ENCODE measurements at regions not wholly inside any gene's neighbourhood (a gene's known extent, or its start where the extent isn't known, plus 50 kb on each side); places are given as distances from the start of the nearest gene placed in this dataset.

DNA sequence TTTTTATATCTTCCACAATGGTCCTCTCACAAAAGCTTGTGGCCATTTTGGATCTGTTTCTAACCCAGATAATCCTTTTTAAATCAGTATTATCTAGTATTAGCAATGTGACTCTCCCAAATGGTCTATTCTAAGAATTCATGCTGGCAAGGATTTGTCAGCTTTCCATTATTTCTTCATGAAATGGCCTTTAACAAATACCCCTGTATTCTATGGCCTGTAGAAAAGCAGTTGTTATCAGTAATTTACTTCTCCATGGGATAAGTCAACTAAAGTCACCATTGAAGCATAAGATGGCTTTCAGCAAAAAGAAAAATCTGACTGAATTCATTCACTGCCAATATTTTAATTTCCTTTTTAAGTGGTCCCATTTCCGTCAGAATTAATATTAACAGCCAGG lies 346.4 kb upstream of the FAM174A start:
- Histone ChIP-seq H3K9ac (ENCODE audit: low read depth in 2 of 2, low read length in 2 of 2) (no peak overlapping the region), H3K36me3 (no peaks in the 10 kb centered on the region), H3K9me3 (no peaks in the 10 kb centered on the region), H3K4me1 (no peaks in the 10 kb centered on the region), H3K27me3 (no peaks in the 10 kb centered on the region), H3K4me3 (no peak overlapping the region), H3K27ac (no peak overlapping the region)
- DNase-seq, result no peak
- intact Hi-C loops (cut with DNase I), result no loop called here
- TF ChIP-seq, protein P1, sequence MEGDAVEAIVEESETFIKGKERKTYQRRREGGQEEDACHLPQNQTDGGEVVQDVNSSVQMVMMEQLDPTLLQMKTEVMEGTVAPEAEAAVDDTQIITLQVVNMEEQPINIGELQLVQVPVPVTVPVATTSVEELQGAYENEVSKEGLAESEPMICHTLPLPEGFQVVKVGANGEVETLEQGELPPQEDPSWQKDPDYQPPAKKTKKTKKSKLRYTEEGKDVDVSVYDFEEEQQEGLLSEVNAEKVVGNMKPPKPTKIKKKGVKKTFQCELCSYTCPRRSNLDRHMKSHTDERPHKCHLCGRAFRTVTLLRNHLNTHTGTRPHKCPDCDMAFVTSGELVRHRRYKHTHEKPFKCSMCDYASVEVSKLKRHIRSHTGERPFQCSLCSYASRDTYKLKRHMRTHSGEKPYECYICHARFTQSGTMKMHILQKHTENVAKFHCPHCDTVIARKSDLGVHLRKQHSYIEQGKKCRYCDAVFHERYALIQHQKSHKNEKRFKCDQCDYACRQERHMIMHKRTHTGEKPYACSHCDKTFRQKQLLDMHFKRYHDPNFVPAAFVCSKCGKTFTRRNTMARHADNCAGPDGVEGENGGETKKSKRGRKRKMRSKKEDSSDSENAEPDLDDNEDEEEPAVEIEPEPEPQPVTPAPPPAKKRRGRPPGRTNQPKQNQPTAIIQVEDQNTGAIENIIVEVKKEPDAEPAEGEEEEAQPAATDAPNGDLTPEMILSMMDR (IDR thresholded peaks at IDR 0.05), result no peak

DNA sequence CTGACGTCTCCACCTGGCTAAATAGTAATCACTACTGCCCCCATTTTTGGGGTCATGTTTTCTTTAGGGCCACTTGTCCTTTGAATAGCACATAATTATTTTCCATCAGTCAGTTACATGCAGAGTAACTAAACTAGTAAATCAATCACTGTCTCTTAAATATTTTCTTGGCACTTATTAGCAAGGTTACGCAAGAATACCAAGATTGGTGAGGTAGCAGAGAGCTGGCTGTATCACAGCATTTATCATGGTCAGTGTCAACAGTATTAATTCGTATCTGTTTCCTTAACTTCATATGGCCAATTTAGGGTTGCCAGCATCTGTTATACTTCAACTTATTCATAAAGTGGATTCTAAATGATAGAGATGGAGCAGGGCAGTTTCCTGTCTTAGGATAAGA lies 346.8 kb upstream of the FAM174A start:
- DNase-seq, result no peak
- Histone ChIP-seq H3K4me3 (no peak overlapping the region), H3K27ac (no peak overlapping the region), H3K36me3 (no peaks in the 10 kb centered on the region), H3K4me1 (no peaks in the 10 kb centered on the region), H3K9ac (ENCODE audit: low read depth in 2 of 2, low read length in 2 of 2) (no peak overlapping the region), H3K9me3 (no peaks in the 10 kb centered on the region), H3K27me3 (no peaks in the 10 kb centered on the region)
- TF ChIP-seq, protein P1 (IDR thresholded peaks at IDR 0.05), result no peak
- intact Hi-C loops (cut with DNase I), result no loop called here

DNA sequence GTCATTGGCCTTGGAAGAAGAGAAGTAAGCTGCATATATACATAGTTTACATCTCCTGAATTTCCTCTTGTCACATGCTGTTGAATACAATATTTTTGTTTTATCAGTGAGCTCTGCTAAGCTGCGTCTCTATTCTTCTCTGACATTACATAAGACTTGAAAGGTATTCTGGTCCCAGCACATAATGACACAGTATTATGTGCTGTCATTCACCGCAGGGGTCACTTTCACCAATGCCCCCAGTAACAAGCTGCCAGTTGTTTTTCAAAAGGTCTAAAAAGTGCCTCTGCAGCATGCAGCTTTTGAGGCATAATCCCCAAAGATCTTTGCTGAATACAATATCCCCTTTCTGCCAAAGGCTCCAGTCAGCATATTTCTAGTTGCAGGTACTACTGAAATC lies 349.0 kb upstream of the FAM174A start:
- Histone ChIP-seq H3K36me3 (no peaks in the 10 kb centered on the region), H3K9ac (ENCODE audit: low read depth in 2 of 2, low read length in 2 of 2) (no peak overlapping the region), H3K4me3 (no peak overlapping the region), H3K27ac (no peak overlapping the region), H3K9me3 (no peaks in the 10 kb centered on the region), H3K4me1 (no peaks in the 10 kb centered on the region), H3K27me3 (no peaks in the 10 kb centered on the region)
- TF ChIP-seq, protein P1 (IDR thresholded peaks at IDR 0.05), result no peak
- intact Hi-C loops (cut with DNase I), result no loop called here
- DNase-seq, result no peak

DNA sequence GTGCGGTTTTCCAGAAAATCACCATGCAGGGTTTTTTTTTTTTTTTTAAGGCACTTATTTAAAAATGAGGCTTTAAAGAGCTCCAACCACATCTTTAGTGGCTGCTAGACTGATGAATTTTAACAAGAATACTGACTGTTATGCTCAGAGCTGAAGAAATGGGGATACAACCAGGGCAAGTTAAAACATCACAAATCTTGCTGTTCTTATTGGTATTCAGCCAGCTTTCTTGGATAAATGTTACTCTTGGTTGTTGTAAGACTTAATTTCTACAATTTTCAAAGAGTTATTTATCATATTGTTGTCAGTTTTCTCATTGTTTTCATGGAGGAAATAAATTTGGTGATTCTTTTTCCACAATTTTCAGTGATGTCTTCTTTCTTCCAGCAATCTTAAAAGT lies 352.8 kb upstream of the FAM174A start:
- intact Hi-C loops (cut with DNase I), result no loop called here
- Histone ChIP-seq H3K27ac (no peak overlapping the region), H3K27me3 (no peaks in the 10 kb centered on the region), H3K36me3 (no peaks in the 10 kb centered on the region), H3K9me3 (no peaks in the 10 kb centered on the region), H3K4me1 (no peaks in the 10 kb centered on the region), H3K9ac (ENCODE audit: low read depth in 2 of 2, low read length in 2 of 2) (no peak overlapping the region), H3K4me3 (no peak overlapping the region)
- DNase-seq, result no peak
- TF ChIP-seq, protein P1 (IDR thresholded peaks at IDR 0.05), result no peak

DNA sequence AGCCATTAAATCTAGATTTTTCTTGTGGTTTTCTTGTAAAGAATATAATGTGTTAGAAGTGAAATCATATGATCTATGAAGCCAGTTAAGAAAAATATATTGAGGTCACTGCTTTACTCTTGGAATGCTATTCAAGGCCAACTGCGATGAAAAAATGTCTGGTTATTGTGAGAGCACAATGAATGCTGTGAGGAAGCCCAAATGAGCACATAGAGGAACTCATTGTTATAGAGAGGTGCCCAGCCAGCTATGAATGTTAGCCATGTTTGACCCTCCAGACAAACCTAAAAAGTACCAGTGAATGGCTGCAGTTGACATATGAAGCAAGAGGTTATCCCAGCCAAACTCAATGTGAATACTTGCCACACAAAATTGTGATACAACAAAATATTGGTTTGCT lies 359.8 kb upstream of the FAM174A start:
- no peak for DNase-seq
- TF ChIP-seq, protein P1 (IDR thresholded peaks at IDR 0.05), result no peak
- no peak overlapping the region for H3K9ac ChIP-seq (ENCODE audit: low read depth in 2 of 2, low read length in 2 of 2)
- no peak overlapping the region for H3K4me3 ChIP-seq
- intact Hi-C loops (cut with DNase I), result no loop called here
- H3K27me3 ChIP-seq, result no peaks in the 10 kb centered on the region
- H3K4me1 ChIP-seq, result no peaks in the 10 kb centered on the region
- H3K9me3 ChIP-seq, result no peaks in the 10 kb centered on the region
- H3K36me3 ChIP-seq, result no peaks in the 10 kb centered on the region
- H3K27ac ChIP-seq, result no peak overlapping the region

DNA sequence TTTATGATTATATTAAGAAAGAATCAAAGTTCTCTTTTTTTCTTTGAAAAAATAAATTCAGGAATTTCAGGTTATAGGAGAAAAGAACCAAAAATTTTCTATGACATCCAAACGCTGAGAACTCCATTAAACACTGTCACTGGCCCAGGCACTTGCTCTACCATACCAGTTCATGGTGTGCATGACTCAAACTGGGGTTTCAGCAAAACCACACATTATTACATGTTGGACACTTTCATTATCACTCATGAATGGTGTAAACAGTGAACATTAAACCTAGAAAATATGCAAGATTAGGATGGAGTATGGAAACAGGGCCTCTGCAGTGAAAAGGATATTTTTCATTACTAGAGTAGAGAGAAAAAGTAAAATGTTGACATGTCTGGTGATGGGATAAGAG lies 369.9 kb upstream of the FAM174A start:
- H3K9me3 ChIP-seq, result no peaks in the 10 kb centered on the region
- no peaks in the 10 kb centered on the region for H3K4me1 ChIP-seq
- no peaks in the 10 kb centered on the region for H3K36me3 ChIP-seq
- TF ChIP-seq, protein P1 (IDR thresholded peaks at IDR 0.05), result no peak
- intact Hi-C loops (cut with DNase I), result no loop called here
- H3K9ac ChIP-seq (ENCODE audit: low read depth in 2 of 2, low read length in 2 of 2), result no peak overlapping the region
- DNase-seq, result no peak
- H3K27me3 ChIP-seq, result no peaks in the 10 kb centered on the region
- H3K27ac ChIP-seq, result no peak overlapping the region
- no peak overlapping the region for H3K4me3 ChIP-seq
